IMR-90 (cell line): ENCODE measurements at regions not wholly inside any gene's neighbourhood (a gene's known extent, or its start where the extent isn't known, plus 50 kb on each side); places are given as distances from the start of the nearest gene placed in this dataset.

Experiments
- ATAC-seq: fragments of 200-7000 bp; cut with Tn5 transposase; 2 replicates; pipeline ENCODE4 v1.9.1; 2020; ENCODE audit warnings: low read depth, mild to moderate bottlenecking, moderate library complexity
- BruUV-seq: library from RNA; stranded (reverse); fragments of 400-500 nt; replicated peaks from 2 replicates; lab custom pipeline; 2021; lab: Mats Ljungman, UMichigan
- CTCF ChIA-PET: fragments of 300-600 bp; formaldehyde crosslinking; extraction: SDS; loops from one replicate; lab custom pipeline; 2021; ENCODE audit warnings: antibody characterized with exemption; lab: Yijun Ruan, JAX
- POLR2A ChIA-PET: fragments of 300-600 bp; sonication (Branson Sonifier 250); formaldehyde crosslinking; loops from one replicate; lab custom pipeline; 2022; ENCODE audit warnings: antibody characterized with exemption; ENCODE audit not compliant: unreplicated experiment; lab: Charles Lee
- DNase-seq: peaks from one replicate; pipeline ENCODE4 v3.0.0; 2013
- H2AFZ ChIP-seq: replicated peaks from 2 replicates; pipeline ENCODE3; 2013; ENCODE audit warnings: low read length, mild to moderate bottlenecking; ENCODE audit not compliant: poor library complexity
- H2AK5ac ChIP-seq: 2 replicates; pipeline ENCODE4 v1.6.1; 2013; ENCODE audit warnings: low read depth, low read length, inconsistent platforms
- H2AK9ac ChIP-seq: replicated peaks from 2 replicates; pipeline ENCODE3; 2013; ENCODE audit warnings: mild to moderate bottlenecking, low read depth, low read length, moderate library complexity; ENCODE audit not compliant: poor library complexity
- H2BK120ac ChIP-seq: 2 replicates; pipeline ENCODE4 v1.6.1; 2013; ENCODE audit warnings: low read depth, low read length, inconsistent platforms
- H2BK15ac ChIP-seq: 3 replicates; pipeline ENCODE4 v1.6.1; 2013; ENCODE audit warnings: low read depth, low read length, inconsistent platforms
- H2BK20ac ChIP-seq: 2 replicates; pipeline ENCODE4 v1.6.1; 2013; ENCODE audit warnings: low read depth, mild to moderate bottlenecking, inconsistent platforms, low read length, moderate library complexity
- H2BK5ac ChIP-seq: 2 replicates; pipeline ENCODE4 v1.6.1; 2013; ENCODE audit warnings: mild to moderate bottlenecking, low read depth, low read length, inconsistent platforms; ENCODE audit not compliant: poor library complexity, severe bottlenecking
- H3K14ac ChIP-seq: replicated peaks from 2 replicates; pipeline ENCODE4 v1.6.1; 2013; ENCODE audit warnings: low read depth, low read length, inconsistent platforms
- H3K18ac ChIP-seq: 2 replicates; pipeline ENCODE4 v1.6.1; 2013; ENCODE audit warnings: low read depth, low read length, control low read depth
- H3K23ac ChIP-seq: 2 replicates; pipeline ENCODE4 v1.6.1; 2013; ENCODE audit warnings: low read depth, low read length, inconsistent platforms
- H3K27ac ChIP-seq: 2 replicates; pipeline ENCODE4 v1.5.1; 2013; ENCODE audit warnings: mild to moderate bottlenecking, control low read depth, low read length; ENCODE audit not compliant: insufficient read depth
- H3K27me3 ChIP-seq: 2 replicates; pipeline ENCODE4 v1.6.1; 2013; ENCODE audit warnings: low read length; ENCODE audit not compliant: control insufficient read depth, insufficient read depth
- H3K36me3 ChIP-seq: 2 replicates; pipeline ENCODE4 v1.6.1; 2013; ENCODE audit warnings: low read length, mixed read lengths; ENCODE audit not compliant: control insufficient read depth, insufficient read depth
- H3K4ac ChIP-seq: 2 replicates; pipeline ENCODE4 v1.6.1; 2013; ENCODE audit warnings: low read depth, low read length, inconsistent platforms
- H3K4me1 ChIP-seq: 2 replicates; pipeline ENCODE4 v1.6.1; 2013; ENCODE audit warnings: low read length, mixed read lengths; ENCODE audit not compliant: control insufficient read depth, insufficient read depth
- H3K4me2 ChIP-seq: 2 replicates; pipeline ENCODE4 v1.6.1; 2013; ENCODE audit warnings: low read depth, mild to moderate bottlenecking, control low read depth, low read length, moderate library complexity
- H3K4me3 ChIP-seq: 2 replicates; pipeline ENCODE4 v1.5.1; 2013; ENCODE audit warnings: low read depth, mild to moderate bottlenecking, control low read depth, low read length, moderate library complexity; ENCODE audit not compliant: insufficient read depth
- H3K56ac ChIP-seq: 2 replicates; pipeline ENCODE4 v1.6.1; 2013; ENCODE audit warnings: low read length, inconsistent platforms; ENCODE audit not compliant: insufficient read depth; ENCODE audit errors: extremely low read depth
- H3K79me1 ChIP-seq, 2 experiments: 2 replicates each; pipeline ENCODE4 v1.6.1; 2013; ENCODE audit warnings: low read length in 2 of 2, inconsistent platforms in 1 of 2, low read depth in 1 of 2
- H3K9ac ChIP-seq: 2 replicates; pipeline ENCODE4 v1.6.1; 2013; ENCODE audit warnings: low read depth, low read length, control low read depth
- H3K9me1 ChIP-seq: 2 replicates; pipeline ENCODE4 v1.6.1; 2013; ENCODE audit warnings: low read length, inconsistent platforms; ENCODE audit not compliant: insufficient read depth
- H3K9me3 ChIP-seq: 2 replicates; pipeline ENCODE4 v1.6.1; 2013; ENCODE audit warnings: low read length; ENCODE audit not compliant: control insufficient read depth, insufficient read depth
- H4K20me1 ChIP-seq: 2 replicates; pipeline ENCODE4 v1.6.1; 2013; ENCODE audit warnings: low read length, inconsistent platforms; ENCODE audit not compliant: insufficient read depth
- H4K5ac ChIP-seq: 2 replicates; pipeline ENCODE4 v1.6.1; 2013; ENCODE audit warnings: mild to moderate bottlenecking, low read depth, low read length, control low read depth
- H4K8ac ChIP-seq, 2 experiments: 2 replicates each; pipeline ENCODE4 v1.6.1; 2013; ENCODE audit warnings: low read depth in 2 of 2, low read length in 2 of 2, control low read depth in 1 of 2, inconsistent platforms in 1 of 2
- H4K91ac ChIP-seq: 2 replicates; pipeline ENCODE4 v1.6.1; 2013; ENCODE audit warnings: low read depth, low read length, inconsistent platforms; ENCODE audit not compliant: insufficient read depth
- BHLHE40 ChIP-seq: fragments of 150-350 bp; IDR thresholded peaks from 2 replicates; pipeline ENCODE4 v1.6.1; 2016; ENCODE audit warnings: mild to moderate bottlenecking, low read depth, low read length
- CEBPB ChIP-seq: IDR thresholded peaks from 2 replicates; pipeline ENCODE4 v1.6.1; 2012; ENCODE audit warnings: low read depth, low read length, improper control_type of control experiment
- FOS ChIP-seq: fragments of 150-350 bp; IDR thresholded peaks from 2 replicates; pipeline ENCODE4 v1.6.1; 2016; ENCODE audit warnings: low read depth, low read length
- MAFK ChIP-seq: IDR thresholded peaks from 2 replicates; pipeline ENCODE4 v1.6.1; 2012; ENCODE audit warnings: low read depth, low read length, improper control_type of control experiment
- MAZ ChIP-seq: IDR thresholded peaks from 2 replicates; pipeline ENCODE4 v1.6.1; 2012; ENCODE audit warnings: low read depth, mild to moderate bottlenecking, low read length, improper control_type of control experiment, moderate library complexity, borderline replicate concordance
- POLR2A ChIP-seq: IDR thresholded peaks from 2 replicates; pipeline ENCODE4 v1.6.1; 2012; ENCODE audit warnings: mild to moderate bottlenecking, low read depth, low read length
- RAD21 ChIP-seq: IDR thresholded peaks from 2 replicates; pipeline ENCODE4 v1.6.1; 2012; ENCODE audit warnings: low read length, improper control_type of control experiment
- RFX5 ChIP-seq: IDR thresholded peaks from 2 replicates; pipeline ENCODE4 v1.8.0; 2012; ENCODE audit warnings: low read depth, mild to moderate bottlenecking, low read length, moderate library complexity
- SMC3 ChIP-seq: fragments of 150-350 bp; IDR thresholded peaks from 2 replicates; pipeline ENCODE4 v1.6.1; 2016; ENCODE audit warnings: low read depth, mild to moderate bottlenecking, antibody characterized with exemption, low read length, moderate library complexity
- WGBS, 2 experiments: methylation state at CpG; one replicate each; pipeline versions ENCODE4 v1.1.5 to v1.1.7; 2013; ENCODE audit warnings: missing lambda C conversion rate in 2 of 2; ENCODE audit not compliant: insufficient read length in 1 of 2; ENCODE audit errors: extremely low coverage in 2 of 2; 5-methylcytosine and 5-hydroxymethylcytosine counted together
- dilution Hi-C: fragments of 300-500 bp; cut with HindIII; formaldehyde crosslinking; loops from one replicate; pipeline ENCODE4 v1.14.3; 2018; ENCODE audit warnings: low sequenced_read_pairs; ENCODE audit not compliant: unreplicated experiment
- in situ Hi-C: fragments of 300-500 bp; cut with MboI; formaldehyde crosslinking; loops from 3 replicates; pipeline ENCODE4 v1.14.3; 2019; ENCODE audit warnings: low sequenced_read_pairs, inconsistent platforms, mixed read lengths
- intact Hi-C: fragments of 100-400 bp; cut with micrococcal nuclease; formaldehyde crosslinking; loops from 2 replicates; pipeline ENCODE4 v1.10.0; 2022
- TF ChIP-seq, protein P1 (sequence below): conservative IDR thresholded peaks from 2 replicates; pipeline ENCODE4 v1.5.1; 2012; ENCODE audit warnings: mild to moderate bottlenecking, low read depth, low read length, improper control_type of control experiment

- DNase-seq (no peak), ATAC-seq (no peak)
- H3K14ac ChIP-seq: no peak overlapping the region
- H2AK9ac ChIP-seq: no peak overlapping the region
- intact Hi-C loops: no loop called here
- H3K4me3 ChIP-seq: no peak overlapping the region
- H3K4ac ChIP-seq: no peak overlapping the region
- ChIA-PET CTCF (no interaction called here), POLR2A (no interaction called here)
- H3K56ac ChIP-seq: no peak overlapping the region
- H4K8ac ChIP-seq: no peak overlapping the region
- H3K36me3 ChIP-seq: no peaks in the 10 kb centered on the region
- H3K23ac ChIP-seq: no peak overlapping the region
- in situ Hi-C loops: no loop called here
- H2BK120ac ChIP-seq: no peak overlapping the region
- no peak overlapping the region for H2BK15ac ChIP-seq
- TF ChIP-seq MAZ (no peak), CEBPB (no peak), MAFK (no peak), RAD21 (no peak), POLR2A (no peak), RFX5 (no peak), SMC3 (no peak), BHLHE40 (no peak), FOS (no peak)
- TF ChIP-seq, protein P1, sequence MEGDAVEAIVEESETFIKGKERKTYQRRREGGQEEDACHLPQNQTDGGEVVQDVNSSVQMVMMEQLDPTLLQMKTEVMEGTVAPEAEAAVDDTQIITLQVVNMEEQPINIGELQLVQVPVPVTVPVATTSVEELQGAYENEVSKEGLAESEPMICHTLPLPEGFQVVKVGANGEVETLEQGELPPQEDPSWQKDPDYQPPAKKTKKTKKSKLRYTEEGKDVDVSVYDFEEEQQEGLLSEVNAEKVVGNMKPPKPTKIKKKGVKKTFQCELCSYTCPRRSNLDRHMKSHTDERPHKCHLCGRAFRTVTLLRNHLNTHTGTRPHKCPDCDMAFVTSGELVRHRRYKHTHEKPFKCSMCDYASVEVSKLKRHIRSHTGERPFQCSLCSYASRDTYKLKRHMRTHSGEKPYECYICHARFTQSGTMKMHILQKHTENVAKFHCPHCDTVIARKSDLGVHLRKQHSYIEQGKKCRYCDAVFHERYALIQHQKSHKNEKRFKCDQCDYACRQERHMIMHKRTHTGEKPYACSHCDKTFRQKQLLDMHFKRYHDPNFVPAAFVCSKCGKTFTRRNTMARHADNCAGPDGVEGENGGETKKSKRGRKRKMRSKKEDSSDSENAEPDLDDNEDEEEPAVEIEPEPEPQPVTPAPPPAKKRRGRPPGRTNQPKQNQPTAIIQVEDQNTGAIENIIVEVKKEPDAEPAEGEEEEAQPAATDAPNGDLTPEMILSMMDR: no peak
- no peaks in the 10 kb centered on the region for H3K9me3 ChIP-seq
- H3K9me1 ChIP-seq: no peaks in the 10 kb centered on the region
- no peak overlapping the region for H2AK5ac ChIP-seq
- H4K5ac ChIP-seq: no peak overlapping the region
- H3K18ac ChIP-seq: no peak overlapping the region
- no TSS peak for BruUV-seq
- no peak overlapping the region for H4K91ac ChIP-seq
- H3K27ac ChIP-seq: no peak overlapping the region
- no peaks in the 10 kb centered on the region for H3K27me3 ChIP-seq
- no peak overlapping the region for H2BK20ac ChIP-seq
- H4K20me1 ChIP-seq: no peaks in the 10 kb centered on the region
- no peak overlapping the region for H3K4me2 ChIP-seq
- H3K4me1 ChIP-seq: no peaks in the 10 kb centered on the region
- no CpG with 5 or more reads among the region's 1 CpG for WGBS, 2 experiments
- no peaks in the 10 kb centered on the region for H3K79me1 ChIP-seq
- no peak overlapping the region for H3K9ac ChIP-seq
- dilution Hi-C loops: no loop called here
- no peak overlapping the region for H2BK5ac ChIP-seq
- H2AFZ ChIP-seq: no peak overlapping the region
These were observed 89.5 kb upstream of the DPP10 start for GRCh38 chr2:114352988-114353387.
